HG02588 (cell line): ENCODE measurements at regions not wholly inside any gene's neighbourhood (a gene's known extent, or its start where the extent isn't known, plus 50 kb on each side); places are given as distances from the start of the nearest gene placed in this dataset.

ENCODE experiments used
- ATAC-seq: cut with Tn5 transposase; IDR thresholded peaks from one replicate; pipeline ENCODE4 v1.9.1; 2021; ENCODE audit warnings: mild to moderate bottlenecking, moderate library complexity; ENCODE audit not compliant: unreplicated experiment

DNA sequence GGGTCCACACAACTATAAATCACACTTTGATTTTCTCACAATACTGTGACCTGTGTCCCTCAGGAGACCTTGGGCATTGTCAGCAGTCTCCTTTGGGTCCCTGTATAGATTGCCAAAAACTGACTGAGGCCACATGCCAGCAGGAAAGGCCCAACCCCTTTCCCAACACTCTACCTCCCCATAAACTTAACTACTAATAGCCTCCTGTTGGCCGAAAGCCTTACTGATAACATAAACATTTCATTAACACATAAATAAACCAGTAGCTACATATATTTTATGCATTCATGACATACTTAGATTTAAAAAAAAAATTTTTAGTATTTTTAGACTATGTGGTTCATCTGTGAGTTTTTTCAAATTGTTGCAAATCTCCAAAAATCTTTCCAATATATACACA is 153.5 kb downstream of the ARL4C start:
- ATAC-seq, result no peak

DNA sequence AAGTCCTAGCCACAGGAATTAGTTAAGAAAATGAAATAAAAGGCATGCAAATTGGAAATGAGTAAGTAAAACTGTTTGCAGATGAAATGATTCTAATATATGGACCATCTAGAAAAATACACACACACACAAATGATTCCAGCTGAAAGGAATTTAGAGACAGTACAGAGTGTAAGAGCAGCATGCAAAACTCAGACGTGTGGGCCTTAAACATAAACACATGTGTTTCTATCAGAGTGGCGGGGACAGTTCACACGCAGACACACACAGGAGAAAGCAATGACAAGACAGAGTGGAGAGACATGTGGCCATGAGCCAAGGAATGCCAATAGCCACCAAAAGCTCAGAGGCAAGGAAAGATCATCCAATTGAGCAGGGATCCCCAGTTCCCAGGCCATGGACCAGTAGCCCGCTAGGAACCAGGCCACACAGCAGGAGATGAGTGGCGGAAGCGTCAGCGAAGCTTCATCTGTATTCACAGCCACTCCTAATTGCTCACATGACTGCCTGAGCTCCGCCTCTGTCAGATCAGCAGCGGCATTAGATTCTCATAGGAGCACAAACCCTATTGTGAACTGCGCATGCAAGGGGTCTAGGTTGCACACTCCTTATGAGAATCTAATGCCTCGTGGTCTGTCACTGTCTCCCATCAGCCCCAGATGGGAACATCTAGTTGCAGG is 155.4 kb downstream of the ARL4C start:
- no peak for ATAC-seq

DNA sequence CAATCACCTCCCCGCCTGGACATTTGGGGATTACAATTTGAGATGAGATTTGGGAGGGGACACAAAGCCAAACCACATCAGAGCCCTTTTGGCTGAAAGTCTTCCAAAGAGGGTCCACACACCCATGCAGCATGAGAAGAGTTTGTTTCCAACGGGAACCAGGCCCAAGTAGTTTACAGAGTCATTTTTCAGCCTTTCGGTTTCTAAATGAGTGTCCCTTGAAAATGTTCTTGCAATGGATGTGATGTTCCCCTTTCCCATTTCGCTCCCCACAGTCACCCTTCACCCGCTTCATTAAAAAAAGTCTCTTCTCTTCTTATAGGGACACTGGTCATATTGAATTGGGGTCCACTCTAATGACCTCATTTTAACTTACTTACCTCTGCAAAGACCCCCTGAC is 157.4 kb downstream of the ARL4C start:
- no peak for ATAC-seq

DNA sequence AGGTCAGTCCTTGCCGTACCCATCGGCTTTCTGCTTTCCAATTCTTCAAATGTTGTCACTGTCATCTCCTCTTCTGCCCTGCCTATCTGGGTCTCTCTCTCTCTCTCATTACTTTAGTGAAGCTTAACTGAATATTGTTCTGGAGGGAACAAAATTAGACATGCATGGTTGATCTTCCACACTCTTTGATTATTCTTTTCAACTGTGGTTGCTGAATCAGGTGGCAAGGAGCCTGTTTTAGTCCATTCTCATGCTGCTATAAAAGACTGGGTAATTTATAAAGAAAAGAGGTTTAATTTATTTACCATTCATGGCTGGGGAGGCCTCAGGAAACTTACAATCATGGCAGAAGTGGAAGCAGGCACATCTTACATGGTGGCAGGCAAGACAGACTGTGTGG is 157.9 kb downstream of the ARL4C start:
- ATAC-seq, result no peak

DNA sequence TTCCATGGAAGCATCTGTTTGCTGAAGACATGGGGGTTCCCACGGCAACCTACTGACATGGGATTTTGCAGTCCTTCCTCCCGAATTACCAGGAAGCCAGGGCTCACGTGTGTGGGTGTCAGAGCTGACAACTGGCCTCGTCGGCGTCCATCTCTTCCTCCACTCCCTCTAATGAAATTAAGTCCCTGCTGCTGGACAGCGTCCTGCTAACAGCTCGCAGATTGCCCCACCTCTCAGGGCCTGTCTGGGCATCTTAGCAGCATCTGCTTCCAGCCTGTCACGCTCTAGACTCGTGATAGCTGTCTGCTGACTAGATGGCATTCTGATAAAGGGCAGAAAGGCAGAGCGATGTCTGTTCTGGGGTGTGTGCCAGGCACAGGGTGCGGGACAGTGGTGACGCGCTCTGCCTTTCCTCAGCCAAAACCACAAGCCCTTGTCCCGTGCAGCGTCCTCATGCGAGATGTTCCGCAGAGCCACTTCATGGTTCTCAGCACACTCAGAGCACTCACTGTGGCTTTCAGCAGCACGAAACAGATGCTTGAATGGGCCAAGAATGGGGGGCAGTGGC is 161.1 kb downstream of the ARL4C start:
- no peak for ATAC-seq

DNA sequence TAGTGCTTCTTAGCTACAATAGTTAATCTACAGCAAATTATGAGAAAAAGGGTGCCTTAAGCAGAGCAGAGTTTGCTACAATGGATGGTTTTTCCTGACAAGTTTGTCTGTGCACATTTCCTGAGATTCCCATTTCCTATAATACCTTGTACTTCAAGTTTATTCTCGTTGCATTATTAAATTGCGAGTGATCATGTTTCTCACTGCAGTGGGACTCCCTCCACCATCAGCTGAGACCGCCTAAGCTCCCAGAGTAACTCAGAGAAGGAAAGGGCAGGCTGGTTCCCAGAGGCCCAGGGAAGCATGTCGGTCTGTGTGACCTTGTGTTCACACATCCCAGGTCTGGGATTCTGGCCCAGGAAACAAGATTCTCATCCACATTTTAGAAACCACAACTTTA is 162.1 kb downstream of the ARL4C start:
- no peak for ATAC-seq

DNA sequence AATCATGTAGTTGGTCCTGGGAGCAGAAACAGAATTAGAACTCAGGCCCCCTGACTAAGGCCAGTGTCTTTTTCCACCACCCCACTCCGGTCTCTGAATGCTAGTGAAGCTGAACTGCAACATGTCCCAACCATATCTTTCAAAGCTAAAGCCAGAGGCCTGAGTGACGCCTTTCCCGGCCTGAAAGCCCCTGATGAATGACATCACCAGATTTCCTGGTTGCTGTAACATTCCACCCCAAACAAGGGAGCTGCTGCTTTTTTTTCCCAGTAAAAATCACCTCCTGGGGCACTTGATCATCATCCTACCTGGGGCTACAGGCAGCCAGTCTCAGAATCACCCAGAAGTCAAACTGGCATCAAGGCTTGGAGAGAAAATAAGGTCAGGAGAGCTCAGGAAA is 162.7 kb downstream of the ARL4C start:
- ATAC-seq, result no peak

DNA sequence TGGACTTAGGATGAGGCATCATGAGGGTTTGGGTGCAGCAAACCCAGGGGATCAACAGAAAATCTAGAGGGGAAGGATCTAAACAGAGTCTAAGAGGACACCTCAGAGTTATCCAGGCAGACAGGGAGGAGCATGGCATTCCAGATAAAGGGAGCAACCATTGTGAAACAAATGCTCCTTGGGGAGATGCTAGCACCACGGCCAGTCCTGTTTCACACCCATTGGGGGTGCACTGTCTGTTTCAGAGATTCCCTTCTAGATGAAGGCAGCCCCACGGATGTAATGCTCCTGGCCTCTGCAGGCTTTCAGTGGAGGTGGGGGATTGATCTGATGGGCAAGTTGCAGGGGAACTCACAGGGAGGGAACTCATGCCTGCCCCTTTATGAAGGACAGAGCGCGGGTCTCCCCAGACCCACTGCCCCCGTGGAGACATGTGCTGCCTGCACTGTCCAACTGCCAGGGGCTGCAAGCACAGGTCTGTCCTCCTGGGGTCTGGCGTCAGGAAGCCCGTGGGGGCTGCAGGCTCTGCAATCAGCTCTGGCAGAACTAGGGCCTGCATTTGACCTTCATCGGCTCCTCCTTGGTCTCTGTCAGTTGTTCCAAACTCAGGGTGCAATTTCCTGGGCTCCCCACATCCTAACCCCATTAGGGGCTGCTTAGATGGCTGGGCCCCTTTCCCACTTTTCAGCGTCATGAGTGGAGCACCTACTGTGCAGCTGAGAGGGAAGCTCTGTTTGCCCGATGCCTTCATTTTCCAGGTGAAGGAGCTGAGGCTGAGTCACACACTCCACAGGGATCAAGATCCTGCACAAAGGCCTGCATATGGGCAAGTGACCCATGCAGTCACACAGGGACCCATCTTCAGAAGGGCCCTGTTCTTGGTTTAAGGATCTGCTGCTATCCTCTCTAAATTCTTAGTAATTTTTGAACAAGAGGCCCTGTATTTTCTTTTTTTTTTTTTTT is 163.4 kb downstream of the ARL4C start:
- ATAC-seq, result no peak

DNA sequence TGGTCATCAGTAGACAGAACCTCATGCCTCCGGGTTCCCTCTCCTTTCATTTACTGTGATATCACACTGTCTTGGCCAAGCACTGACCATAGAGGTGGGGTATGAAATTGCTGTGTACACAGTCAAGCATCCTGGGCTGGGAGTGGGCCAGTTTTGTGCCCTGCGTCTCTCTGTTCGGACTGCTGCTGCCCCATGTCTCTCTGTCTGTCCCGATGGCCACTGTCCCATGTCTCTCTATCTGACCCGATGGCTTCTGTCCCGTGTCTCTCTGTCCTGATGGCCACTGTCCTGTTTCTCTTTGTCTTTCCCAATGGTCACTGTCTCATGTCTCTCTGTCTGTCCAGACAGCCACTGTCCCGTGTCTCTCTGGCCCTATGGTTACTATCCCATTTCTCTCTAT is 164.9 kb downstream of the ARL4C start:
- no peak for ATAC-seq

DNA sequence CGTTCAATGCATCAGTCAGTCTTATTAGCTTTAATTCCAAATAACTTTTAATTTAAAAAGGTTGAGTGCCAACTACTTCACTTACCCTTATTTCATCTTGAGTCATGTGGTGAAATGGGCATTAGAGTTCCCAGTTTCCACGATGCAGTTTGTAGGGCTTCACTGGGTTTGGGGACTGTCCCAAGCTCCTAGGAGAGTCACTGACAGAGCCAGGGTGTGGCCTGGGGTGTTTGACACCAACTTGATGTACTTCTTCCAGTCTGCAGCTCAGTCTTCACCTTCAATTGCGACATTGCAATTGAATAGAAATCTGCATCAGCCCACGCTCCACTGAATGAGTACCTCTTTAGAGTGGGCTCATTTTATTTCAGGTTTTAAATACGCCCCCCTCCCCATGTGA is 165.3 kb downstream of the ARL4C start:
- ATAC-seq, result no peak

DNA sequence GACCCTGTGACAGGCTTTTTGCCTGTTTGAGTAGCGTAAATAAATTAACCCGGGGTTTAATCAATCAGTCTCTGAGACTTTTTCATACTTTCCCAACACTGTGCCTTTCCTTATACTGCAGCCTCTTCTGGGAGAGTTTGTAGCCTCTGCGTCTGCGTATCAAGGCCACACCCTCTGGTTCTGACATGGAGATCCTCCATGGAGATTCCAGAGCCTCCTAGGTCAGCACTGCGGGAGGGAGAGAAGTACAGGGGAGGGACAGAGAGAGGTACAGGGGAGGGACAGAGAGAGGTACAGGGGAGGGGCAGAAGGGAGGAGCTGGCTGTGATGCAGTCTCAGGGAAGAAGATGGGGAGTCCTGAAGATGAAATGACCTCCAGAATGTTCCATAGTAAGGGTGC is 166.0 kb downstream of the ARL4C start:
- ATAC-seq, result no peak

DNA sequence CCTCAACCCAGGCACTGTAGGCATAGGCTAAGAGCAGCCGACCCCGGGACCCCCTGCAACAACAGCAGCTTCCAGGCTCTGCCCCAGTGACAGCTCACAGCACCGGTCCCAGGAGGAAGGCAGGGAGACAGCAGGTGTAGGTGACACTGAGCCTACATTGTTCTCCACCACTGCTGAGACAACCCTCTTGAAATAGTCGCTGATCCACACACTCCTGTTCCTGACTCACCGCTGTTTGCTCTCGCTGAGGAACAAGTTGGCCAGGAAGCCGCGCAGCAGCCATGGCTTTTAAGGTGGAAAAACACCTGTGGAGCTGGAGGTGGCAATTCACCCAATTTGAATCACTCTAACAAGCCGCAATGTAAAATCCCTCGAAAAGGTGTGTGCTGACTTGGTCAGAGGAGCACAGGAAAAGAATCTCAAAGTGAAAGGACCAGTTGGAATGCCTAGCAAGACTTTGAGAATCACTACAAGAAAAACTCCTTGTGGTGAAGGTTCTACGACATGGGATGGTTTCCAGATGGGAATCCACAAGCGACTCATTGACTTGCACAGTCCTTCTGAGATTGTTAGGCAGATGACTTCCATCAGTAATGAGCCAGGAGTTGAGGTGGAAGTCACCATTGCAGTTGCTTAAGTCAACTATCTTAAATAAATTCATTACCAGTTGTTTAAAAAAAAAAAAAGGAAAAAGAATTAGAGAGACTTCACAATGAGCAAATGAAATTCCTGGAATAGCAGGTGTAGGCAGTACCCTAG is 167.5 kb downstream of the ARL4C start:
- ATAC-seq, result no peak

DNA sequence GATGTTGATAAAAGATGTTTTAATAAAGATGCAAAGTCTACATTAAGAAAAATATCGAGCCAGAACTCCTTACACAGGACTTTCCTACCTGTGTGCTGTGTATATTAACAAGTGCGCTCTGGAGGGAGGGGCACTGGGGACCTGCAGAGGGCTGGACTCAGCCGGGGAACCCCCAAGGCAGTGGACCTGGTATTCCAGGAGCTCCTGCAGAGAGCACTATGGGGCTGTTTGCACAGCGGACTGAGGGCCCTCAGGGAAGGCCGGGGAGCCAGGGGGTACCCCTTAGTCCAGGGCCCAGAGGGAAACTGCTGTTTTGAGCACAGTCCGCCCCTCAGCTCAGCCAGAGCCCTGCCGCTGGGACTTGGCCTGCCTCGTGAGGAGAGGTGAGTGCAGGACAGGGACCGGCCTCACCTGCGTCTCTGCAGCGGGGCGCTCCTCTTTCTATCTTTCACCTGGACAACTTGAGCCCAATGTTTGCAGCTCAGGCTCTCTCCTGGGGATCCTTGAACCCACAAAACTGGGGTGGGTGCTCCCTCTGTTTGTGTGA is 168.4 kb downstream of the ARL4C start:
- no peak for ATAC-seq

DNA sequence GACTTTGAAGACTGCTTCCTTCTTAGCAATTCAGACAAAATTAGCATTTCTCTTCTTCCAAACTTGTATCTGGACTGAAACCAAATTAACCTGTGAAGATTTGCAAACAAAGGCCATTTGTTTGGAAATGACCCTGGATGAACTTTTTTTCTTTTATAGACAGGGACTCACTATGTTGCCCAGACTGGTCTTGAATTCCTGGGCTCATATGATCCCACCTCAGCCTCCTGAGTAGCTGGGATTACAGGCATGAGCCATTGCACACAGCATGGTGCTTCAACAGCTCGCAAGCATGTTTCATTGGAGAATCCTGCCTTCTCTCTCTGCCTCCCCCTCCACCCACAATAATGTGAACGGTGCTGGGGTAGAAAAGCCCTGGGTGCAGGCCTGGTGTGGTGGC is 170.2 kb downstream of the ARL4C start:
- ATAC-seq, result no peak

DNA sequence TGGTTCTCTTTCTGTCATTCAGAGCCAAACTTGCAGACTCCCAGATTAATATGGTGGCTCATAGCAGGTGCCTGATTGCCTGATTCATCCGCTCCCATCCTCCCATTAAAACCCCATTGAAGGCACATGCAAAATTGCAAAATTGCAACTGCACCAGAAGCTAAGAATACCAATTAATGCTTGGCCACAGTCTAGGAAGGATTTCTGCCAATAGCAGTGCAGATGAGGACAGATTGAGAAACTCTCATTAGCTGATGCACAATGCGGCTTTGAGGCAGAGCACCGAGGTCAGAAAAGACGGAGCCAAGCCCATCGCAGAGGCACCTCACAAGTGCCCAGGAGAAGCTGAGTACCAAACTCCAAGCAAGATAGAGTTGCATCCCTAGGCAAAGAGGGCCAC is 172.8 kb downstream of the ARL4C start:
- no peak for ATAC-seq

DNA sequence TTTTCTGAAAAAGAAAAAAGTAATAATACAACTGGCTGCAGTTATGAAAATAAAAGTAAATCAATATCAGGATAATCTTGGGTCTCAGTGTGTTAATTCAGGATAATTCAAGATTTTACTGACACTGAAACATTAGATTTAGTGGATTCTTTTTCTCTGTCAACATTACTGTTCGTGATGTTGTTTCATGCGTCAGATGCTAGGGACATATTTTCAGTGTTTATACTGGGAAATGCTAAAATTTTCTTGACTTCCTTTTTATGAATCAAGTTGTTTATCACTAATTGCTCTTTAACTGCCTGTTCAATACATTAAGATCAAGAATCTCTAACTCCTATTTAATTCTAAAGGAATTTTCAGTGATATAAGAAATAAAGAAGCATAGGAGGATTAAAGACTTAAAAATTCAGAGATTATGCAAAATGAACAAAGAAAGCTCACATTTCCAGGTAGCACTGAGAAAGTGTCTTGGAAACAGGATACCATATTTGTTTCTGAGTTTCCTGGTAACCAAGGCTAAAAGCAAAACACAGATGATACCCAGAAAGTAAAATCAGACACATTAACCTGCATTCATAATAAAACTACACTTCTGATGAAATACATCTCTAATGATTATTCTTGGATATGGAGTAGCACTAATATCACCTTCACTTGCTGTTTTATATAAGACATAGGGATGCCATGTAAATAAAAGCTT is 174.0 kb downstream of the ARL4C start:
- no peak for ATAC-seq

DNA sequence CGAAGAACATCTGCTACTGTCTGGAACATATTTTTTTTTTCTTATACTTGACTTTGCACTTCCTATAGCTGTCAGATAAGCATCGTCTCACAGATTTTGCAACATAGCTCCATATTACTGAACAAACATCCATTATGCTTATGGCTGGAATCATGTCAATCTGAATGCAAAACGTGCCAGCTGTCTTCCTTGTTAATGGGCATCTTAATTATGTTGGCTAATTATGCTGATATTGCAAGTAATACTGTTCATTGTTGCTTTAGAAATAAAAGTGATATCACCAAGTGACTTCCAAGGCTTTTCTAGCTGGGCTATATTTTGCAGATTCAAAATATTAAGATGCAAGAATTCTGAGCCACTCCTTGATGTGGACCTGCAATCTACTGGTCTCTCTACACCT is 176.8 kb downstream of the ARL4C start:
- no peak for ATAC-seq

DNA sequence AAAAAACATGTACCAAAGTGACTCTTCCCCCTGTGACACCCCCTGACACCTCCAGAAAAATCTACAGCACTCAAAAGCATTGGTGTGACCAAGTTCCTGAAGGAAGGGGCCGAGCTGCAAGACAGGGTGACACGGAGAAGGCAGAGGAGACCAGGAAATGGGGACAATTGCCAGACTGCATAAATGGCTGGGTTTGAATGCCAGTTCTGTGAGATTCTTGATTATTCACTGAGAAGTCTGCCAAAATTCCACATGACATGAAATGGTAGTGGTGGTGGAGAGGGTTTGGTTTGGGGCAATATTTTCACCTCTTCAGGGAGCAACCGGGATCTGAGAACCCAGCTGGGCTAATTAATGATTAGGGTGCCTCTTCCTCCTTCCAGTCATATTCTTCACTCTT is 178.5 kb downstream of the ARL4C start:
- no peak for ATAC-seq

DNA sequence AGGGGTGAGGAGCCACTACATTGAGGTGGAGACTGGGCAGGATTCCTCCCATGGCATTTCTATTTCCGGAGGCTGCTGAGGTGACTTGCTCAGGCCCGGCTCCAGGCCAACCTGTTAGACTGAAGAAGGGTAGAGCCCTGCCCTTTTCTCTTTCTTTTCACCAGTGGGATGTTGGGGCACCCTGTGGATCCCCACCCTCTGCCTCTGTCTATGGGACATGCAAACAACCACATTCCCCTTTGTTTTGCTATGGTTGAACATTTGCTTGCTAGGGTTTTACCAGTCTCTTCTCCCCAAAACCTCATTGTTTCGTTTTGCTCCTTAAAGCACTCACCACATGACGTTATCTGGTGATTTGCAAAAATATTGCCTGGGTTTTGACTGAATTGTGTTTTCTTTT is 183.3 kb downstream of the ARL4C start:
- no peak for ATAC-seq

DNA sequence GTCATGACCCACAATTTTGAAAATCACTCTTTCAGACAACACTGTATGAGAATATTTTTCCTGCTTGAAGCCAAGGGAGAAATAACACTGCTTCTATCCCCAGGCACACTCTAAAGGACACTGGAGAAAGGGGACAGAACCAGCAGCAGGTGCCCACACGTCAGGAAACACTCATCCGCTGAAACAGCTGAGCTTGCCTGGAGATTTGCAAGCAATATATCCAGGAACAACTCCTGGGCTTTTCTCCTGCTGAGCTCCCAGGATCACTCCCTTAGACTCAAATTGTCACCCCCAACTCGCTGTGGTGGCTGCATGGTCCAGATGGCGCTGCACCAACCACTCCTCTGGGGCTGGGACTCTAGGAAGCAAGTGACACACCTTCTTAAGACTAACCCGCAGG is 186.7 kb downstream of the ARL4C start:
- ATAC-seq, result no peak
